Smooth muscle cell (in vitro differentiated cells): ENCODE measurements at regions not wholly inside any gene's neighbourhood (a gene's known extent, or its start where the extent isn't known, plus 50 kb on each side); places are given as distances from the start of the nearest gene placed in this dataset.

Experiments used
- DNase-seq: peaks from one replicate; lab custom pipeline; 2025; ENCODE audit not compliant: unreplicated experiment; lab: John Stamatoyannopoulos, UW
- H2AFZ ChIP-seq: fragments of 200-600 bp; sonication (generic); 2 replicates; pipeline ENCODE4 v1.6.0; 2016; ENCODE audit warnings: antibody characterized with exemption, low read depth, mild to moderate bottlenecking
- H3F3A ChIP-seq: fragments of 200-600 bp; sonication (generic); 2 replicates; pipeline ENCODE4 v1.6.0; 2017; ENCODE audit warnings: antibody characterized with exemption, low read depth
- H3K27ac ChIP-seq: fragments of 200-600 bp; sonication (generic); 2 replicates; pipeline ENCODE4 v1.5.1; 2016; ENCODE audit warnings: low read depth, mild to moderate bottlenecking
- H3K27me3 ChIP-seq: fragments of 200-600 bp; sonication (generic); 2 replicates; pipeline ENCODE4 v1.6.1; 2016; ENCODE audit warnings: low read depth, mild to moderate bottlenecking
- H3K36me3 ChIP-seq: fragments of 200-600 bp; sonication (generic); 2 replicates; pipeline ENCODE4 v1.5.1; 2016; ENCODE audit warnings: low read depth
- H3K4me1 ChIP-seq: fragments of 200-600 bp; sonication (generic); 2 replicates; pipeline ENCODE4 v1.5.1; 2016; ENCODE audit warnings: low read depth
- H3K4me2 ChIP-seq: fragments of 200-600 bp; sonication (generic); 2 replicates; pipeline ENCODE4 v1.6.0; 2016; ENCODE audit warnings: mild to moderate bottlenecking
- H3K4me3 ChIP-seq: fragments of 200-600 bp; sonication (generic); 2 replicates; pipeline ENCODE4 v1.5.1; 2016; ENCODE audit warnings: mild to moderate bottlenecking
- H3K79me2 ChIP-seq: fragments of 200-600 bp; sonication (generic); 2 replicates; pipeline ENCODE4 v1.6.0; 2016; ENCODE audit warnings: low read depth, mild to moderate bottlenecking
- H3K9ac ChIP-seq: fragments of 200-600 bp; sonication (generic); 2 replicates; pipeline ENCODE4 v1.6.0; 2016; ENCODE audit warnings: low read depth
- H3K9me3 ChIP-seq: fragments of 200-600 bp; sonication (generic); replicated peaks from 2 replicates; pipeline ENCODE4 v1.5.1; 2016; ENCODE audit warnings: low read depth
- H4K20me1 ChIP-seq: fragments of 200-600 bp; sonication (generic); 2 replicates; pipeline ENCODE4 v1.6.0; 2016; ENCODE audit warnings: low read depth
- CTCF ChIP-seq: fragments of 200-600 bp; sonication (generic); IDR thresholded peaks from 2 replicates; pipeline ENCODE4 v1.5.1; 2017; ENCODE audit warnings: borderline replicate concordance, mild to moderate bottlenecking, antibody characterized with exemption; ENCODE audit not compliant: insufficient read depth, poor library complexity, severe bottlenecking
- WGBS: methylation state at CpG from one replicate; pipeline ENCODE4 v1.1.7; 2016; ENCODE audit warnings: low lambda C conversion rate; 5-methylcytosine and 5-hydroxymethylcytosine counted together

DNA sequence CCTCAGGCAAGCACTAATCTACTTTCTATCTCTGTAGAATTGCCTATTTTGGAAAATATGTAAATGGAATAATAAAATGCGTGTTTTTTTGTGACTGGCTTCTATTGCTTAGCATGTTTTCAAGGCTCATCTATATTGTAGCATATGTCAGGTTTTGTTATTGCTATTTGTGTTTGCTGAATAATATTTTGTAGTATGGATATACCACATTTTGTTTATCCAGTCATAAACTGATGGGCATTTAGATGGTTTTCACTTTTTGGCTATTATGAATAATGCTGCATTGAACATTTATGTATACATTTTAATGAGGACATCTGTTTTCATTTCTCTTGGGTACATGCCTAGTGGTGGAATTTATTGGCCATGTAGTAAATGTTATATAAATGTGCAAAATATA is 183.3 kb upstream of the ZP4 start:
- no peak for DNase-seq
- H3K27ac ChIP-seq: no peak overlapping the region
- WGBS: 80% methylated on average over 1 of the region's 1 CpG
- H3K79me2 ChIP-seq: no peaks in the 10 kb centered on the region
- H4K20me1 ChIP-seq: no peaks in the 10 kb centered on the region
- no peak overlapping the region for H2AFZ ChIP-seq
- H3K36me3 ChIP-seq: no peaks in the 10 kb centered on the region
- no peaks in the 10 kb centered on the region for H3K27me3 ChIP-seq
- no peaks in the 10 kb centered on the region for H3K9me3 ChIP-seq
- no peak overlapping the region for H3K9ac ChIP-seq
- H3K4me3 ChIP-seq: no peak overlapping the region
- no peaks in the 10 kb centered on the region for H3K4me1 ChIP-seq
- H3K4me2 ChIP-seq: no peak overlapping the region
- TF ChIP-seq CTCF: no peak
- no peaks in the 10 kb centered on the region for H3F3A ChIP-seq

- H3K4me1 ChIP-seq: no peaks in the 10 kb centered on the region
- no peak for TF ChIP-seq CTCF
Observed at GRCh38 chr1:238071061-238071460, 180.3 kb upstream of the ZP4 start.

DNA sequence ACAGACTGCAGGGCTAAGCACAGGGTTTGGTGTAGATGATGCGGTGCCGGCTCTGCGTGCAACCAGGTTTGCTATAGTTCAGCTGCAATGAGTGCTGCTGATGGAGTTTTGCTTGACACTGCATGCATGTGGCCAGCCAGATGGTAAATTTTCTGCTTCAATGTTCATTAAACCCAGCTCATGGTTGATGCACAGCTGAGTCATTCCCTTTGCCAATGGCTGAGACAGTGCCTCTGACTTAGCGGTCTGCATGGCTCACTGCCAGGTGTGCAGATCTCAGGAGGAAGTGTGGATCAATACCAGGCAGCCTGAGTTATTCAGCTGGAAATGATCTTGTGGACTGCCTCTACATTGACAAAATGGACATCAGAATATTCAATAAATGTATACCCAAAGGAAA is 172.7 kb upstream of the ZP4 start:
- no peak for TF ChIP-seq CTCF
- no peaks in the 10 kb centered on the region for H4K20me1 ChIP-seq
- H3F3A ChIP-seq: no peaks in the 10 kb centered on the region
- no peaks in the 10 kb centered on the region for H3K36me3 ChIP-seq
- no peak overlapping the region for H2AFZ ChIP-seq
- H3K4me1 ChIP-seq: no peaks in the 10 kb centered on the region
- no peaks in the 10 kb centered on the region for H3K27me3 ChIP-seq
- H3K27ac ChIP-seq: no peak overlapping the region
- WGBS: 94% methylated on average over 4 of the region's 4 CpGs
- no peak for DNase-seq
- no peak overlapping the region for H3K9ac ChIP-seq
- no peaks in the 10 kb centered on the region for H3K9me3 ChIP-seq
- H3K79me2 ChIP-seq: no peaks in the 10 kb centered on the region
- no peak overlapping the region for H3K4me2 ChIP-seq
- no peak overlapping the region for H3K4me3 ChIP-seq

More at GRCh38 chr1:238071061-238071460, 180.3 kb upstream of the ZP4 start:
- Histone ChIP-seq H3K4me3 (no peak overlapping the region), H3K9me3 (no peaks in the 10 kb centered on the region), H3K4me2 (no peak overlapping the region), H3F3A (no peaks in the 10 kb centered on the region), H3K36me3 (no peaks in the 10 kb centered on the region), H3K27ac (no peak overlapping the region), H4K20me1 (no peaks in the 10 kb centered on the region), H2AFZ (no peak overlapping the region), H3K79me2 (no peaks in the 10 kb centered on the region), H3K27me3 (no peaks in the 10 kb centered on the region), H3K9ac (no peak overlapping the region)
- 85% methylated on average over 3 of the region's 3 CpGs for WGBS
- DNase-seq: no peak

DNA sequence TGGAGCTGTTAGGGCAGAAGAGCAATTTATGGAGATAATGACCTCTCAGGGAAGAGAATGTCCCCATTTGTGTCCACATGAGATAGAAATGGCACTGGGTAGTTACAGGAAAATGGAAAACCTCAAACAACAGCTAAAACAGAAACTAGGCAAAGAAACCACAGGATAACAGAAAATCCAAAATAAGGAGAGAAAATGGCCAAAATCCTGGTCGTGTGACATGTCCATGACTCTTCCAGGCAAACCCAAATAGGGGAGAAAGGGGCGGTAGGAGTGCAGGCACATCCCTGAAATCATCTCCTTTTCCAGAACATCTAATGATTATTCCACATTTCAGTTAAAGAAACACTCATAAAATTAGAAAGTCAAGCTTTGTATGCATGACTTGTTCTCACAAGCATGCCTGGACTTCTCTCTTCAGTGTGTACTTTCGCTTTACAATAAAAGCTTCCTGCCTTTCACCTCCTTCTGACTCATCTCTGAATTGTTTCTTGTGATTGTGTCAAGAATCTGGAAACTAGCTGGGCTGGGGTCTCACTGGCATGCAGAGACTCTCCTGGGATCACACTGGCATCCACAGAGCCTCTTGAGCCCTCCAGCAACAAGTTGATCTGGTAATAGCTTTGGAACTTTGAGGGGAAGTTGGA is 171.4 kb upstream of the ZP4 start:
- WGBS: 66% methylated on average over 3 of the region's 3 CpGs
- Histone ChIP-seq H3K4me1 (no peaks in the 10 kb centered on the region), H3K27me3 (no peaks in the 10 kb centered on the region), H3F3A (no peaks in the 10 kb centered on the region), H2AFZ (no peak overlapping the region), H3K79me2 (no peaks in the 10 kb centered on the region), H3K27ac (peak overlapping the region; percentile 10), H3K9ac (no peak overlapping the region), H3K36me3 (no peaks in the 10 kb centered on the region), H4K20me1 (no peaks in the 10 kb centered on the region), H3K9me3 (no peaks in the 10 kb centered on the region), H3K4me2 (no peak overlapping the region), H3K4me3 (no peak overlapping the region)
- DNase-seq: no peak
- TF ChIP-seq CTCF: no peak
